Mesothelial cell of epicardium (in vitro differentiated cells): ENCODE measurements at regions not wholly inside any gene's neighbourhood (a gene's known extent, or its start where the extent isn't known, plus 50 kb on each side); places are given as distances from the start of the nearest gene placed in this dataset.

Experiments
- DNase-seq, 2 experiments: peaks; one replicate each; pipeline ENCODE4 v3.0.0; 2021; ENCODE audit warnings: low spot score in 2 of 2; ENCODE audit not compliant: unreplicated experiment in 2 of 2
- H3K27ac Mint-ChIP-seq: 2 replicates; pipeline ENCODE4 v1.8.0; 2021; ENCODE audit warnings: mixed read lengths
- H3K27me3 Mint-ChIP-seq: 2 replicates; pipeline ENCODE4 v1.8.0; 2021; ENCODE audit warnings: low read depth, mixed read lengths
- H3K36me3 Mint-ChIP-seq: 2 replicates; pipeline ENCODE4 v1.8.0; 2021; ENCODE audit warnings: mixed read lengths
- H3K4me1 Mint-ChIP-seq: 2 replicates; pipeline ENCODE4 v1.8.0; 2021; ENCODE audit warnings: mixed read lengths
- H3K4me3 Mint-ChIP-seq: 2 replicates; pipeline ENCODE4 v1.8.0; 2021; ENCODE audit warnings: mild to moderate bottlenecking, moderate library complexity, mixed read lengths
- H3K9me3 Mint-ChIP-seq: 2 replicates; pipeline ENCODE4 v1.8.0; 2021; ENCODE audit warnings: mixed read lengths
- TF ChIP-seq, protein P1 (sequence below): fragments of 200-600 bp; sonication (generic); IDR thresholded peaks from one replicate; pipeline ENCODE4 v1.5.0; 2021; ENCODE audit warnings: antibody characterized with exemption; ENCODE audit not compliant: unreplicated experiment

DNA sequence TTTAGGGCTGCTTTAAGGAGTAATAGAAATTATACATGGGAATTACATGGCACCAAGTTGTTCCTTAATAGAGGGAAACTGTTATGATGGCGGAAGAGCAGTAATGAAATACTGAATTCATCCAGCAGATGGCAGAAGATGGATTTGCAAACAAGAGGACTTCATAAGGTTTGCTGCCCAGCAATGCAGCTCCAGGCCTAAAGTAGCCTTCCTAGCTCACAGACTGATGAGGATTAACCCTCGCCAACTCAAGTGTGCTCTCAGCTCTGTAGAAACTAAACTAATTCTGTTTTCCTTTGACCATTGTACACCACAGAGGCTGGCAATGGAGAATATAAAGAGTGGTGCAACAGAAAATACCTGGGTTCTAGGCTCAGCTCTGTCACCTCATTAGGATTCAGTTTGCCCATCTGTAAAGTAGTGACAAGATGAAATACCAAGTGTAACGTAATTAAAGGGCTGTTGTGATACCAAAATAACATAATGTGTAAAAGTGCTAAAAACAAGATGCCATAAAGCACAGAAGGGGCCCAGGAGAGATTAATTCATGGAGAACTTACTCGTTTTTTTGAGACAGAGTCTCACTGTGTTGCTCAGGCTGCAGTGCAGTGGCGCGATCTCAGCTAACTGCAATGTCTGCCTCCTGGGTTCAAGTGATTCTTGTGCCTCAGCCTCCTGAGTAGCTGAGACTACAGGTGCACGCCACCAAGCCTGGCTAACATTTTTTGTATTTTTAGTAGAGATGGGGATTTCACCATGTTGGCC, 102.4 kb upstream of the SERBP1 start:
- no peak for DNase-seq
- no peaks in the 10 kb centered on the region for H3K27me3 Mint-ChIP-seq
- TF ChIP-seq, protein P1, sequence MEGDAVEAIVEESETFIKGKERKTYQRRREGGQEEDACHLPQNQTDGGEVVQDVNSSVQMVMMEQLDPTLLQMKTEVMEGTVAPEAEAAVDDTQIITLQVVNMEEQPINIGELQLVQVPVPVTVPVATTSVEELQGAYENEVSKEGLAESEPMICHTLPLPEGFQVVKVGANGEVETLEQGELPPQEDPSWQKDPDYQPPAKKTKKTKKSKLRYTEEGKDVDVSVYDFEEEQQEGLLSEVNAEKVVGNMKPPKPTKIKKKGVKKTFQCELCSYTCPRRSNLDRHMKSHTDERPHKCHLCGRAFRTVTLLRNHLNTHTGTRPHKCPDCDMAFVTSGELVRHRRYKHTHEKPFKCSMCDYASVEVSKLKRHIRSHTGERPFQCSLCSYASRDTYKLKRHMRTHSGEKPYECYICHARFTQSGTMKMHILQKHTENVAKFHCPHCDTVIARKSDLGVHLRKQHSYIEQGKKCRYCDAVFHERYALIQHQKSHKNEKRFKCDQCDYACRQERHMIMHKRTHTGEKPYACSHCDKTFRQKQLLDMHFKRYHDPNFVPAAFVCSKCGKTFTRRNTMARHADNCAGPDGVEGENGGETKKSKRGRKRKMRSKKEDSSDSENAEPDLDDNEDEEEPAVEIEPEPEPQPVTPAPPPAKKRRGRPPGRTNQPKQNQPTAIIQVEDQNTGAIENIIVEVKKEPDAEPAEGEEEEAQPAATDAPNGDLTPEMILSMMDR: peak; percentile 85
- H3K9me3 Mint-ChIP-seq: no peaks in the 10 kb centered on the region
- H3K4me3 Mint-ChIP-seq: no peak overlapping the region
- H3K27ac Mint-ChIP-seq: no peak overlapping the region
- peaks cover 13% of the 10 kb centered on the region for H3K4me1 Mint-ChIP-seq
- no peaks in the 10 kb centered on the region for H3K36me3 Mint-ChIP-seq

DNA sequence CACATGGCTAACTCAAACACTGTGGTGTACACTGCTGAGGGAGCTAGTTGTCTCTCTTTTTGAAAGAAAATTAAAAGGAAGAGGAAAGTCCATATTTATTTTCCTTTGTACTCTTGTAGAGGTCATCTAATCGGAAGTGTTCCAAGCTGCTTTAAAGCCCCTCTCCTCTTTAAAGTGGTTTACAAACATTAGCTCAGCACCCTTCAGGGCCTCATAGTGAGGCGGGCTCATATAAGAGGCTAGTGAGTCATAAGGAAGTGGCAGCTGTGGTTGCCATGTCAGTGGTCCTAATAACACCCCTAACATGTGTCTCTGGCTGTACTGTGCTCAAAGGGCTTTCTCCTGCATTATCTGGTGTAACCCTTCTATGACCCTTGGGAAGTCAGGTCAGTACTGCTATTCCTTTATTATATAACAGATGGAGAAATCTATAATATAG, 104.4 kb upstream of the SERBP1 start:
- Mint-ChIP-seq H3K27me3 (no peaks in the 10 kb centered on the region), H3K4me1 (peaks cover 13% of the 10 kb centered on the region), H3K27ac (peak overlapping the region; percentile 66), H3K4me3 (no peak overlapping the region), H3K36me3 (no peaks in the 10 kb centered on the region), H3K9me3 (no peaks in the 10 kb centered on the region)
- no peak for DNase-seq
- TF ChIP-seq, protein P1: no peak

DNA sequence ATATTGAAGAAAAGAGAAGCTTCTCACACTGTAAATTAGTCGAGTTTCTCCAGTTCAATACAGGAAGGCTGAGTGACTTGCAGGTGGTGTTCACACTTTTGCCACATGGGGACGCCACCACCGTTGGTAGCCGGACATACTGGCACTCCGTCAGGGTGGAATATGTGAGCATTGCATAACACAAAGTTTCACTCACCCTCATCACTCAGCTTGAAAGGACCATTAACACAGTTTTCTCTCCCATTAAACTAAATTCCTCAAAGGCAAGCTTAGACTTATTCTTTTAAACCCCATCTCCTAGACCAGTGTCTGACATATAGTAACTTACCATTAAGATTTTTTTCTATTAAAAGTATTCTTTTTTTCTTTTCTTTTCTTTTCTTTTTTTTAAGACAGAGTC, 105.3 kb upstream of the SERBP1 start:
- DNase-seq: peak; percentile 39 to 73
- TF ChIP-seq, protein P1: peak; percentile 92
- no peaks in the 10 kb centered on the region for H3K36me3 Mint-ChIP-seq
- no peak overlapping the region for H3K4me3 Mint-ChIP-seq
- H3K4me1 Mint-ChIP-seq: peaks cover 17% of the 10 kb centered on the region
- H3K27ac Mint-ChIP-seq: no peak overlapping the region
- no peaks in the 10 kb centered on the region for H3K9me3 Mint-ChIP-seq
- no peaks in the 10 kb centered on the region for H3K27me3 Mint-ChIP-seq

DNA sequence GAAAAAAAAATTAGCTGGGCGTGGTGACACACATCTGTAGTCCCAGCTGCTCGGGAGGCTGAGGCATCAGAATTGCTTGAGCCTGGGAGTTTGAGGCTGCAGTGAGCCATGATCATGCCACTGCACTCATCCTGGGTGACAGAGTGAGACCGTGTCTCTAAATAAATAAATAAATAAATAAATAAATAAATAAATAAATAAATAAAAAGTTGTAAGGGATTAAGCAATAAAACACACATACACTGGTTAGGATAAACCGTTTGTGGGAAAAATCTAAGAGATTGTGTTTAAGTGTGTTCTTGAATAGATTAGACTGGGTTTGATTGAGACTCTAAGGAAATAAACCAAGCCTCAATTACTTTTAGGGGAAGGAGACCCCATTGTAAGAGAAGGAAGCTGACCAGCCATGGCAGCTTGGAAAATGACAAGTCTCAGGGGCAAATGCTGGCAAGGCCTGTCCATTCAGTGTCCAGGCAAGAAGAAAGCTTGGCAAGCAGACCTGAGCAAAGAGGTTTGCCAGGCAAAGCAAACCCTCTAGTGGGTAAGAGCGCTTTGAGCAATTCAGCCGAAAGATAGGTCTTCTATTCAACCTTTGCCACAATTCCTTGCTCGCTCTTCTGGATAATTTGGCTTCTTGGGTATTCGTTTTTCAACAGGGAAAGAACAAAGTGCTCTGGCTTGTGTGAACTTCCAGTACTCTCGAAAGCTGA, 106.9 kb upstream of the SERBP1 start:
- Mint-ChIP-seq H3K27me3 (no peaks in the 10 kb centered on the region), H3K27ac (no peak overlapping the region)

DNA sequence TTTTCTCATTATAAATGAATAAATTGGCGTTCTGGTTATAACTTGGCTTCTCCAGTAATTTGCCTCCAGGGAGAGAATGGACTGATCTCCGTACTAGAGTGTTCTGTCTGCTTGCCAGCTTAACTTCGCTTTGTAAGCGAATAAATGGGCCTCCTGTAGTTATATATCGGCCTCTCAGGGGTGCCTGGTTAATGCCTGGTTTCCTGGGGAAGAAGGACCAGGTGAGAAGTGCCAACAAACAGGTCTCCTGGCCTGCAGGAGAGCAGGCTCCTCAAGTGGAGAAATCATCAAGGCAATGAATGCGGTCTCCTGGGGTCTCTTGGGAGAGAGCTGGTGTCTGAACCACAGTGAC, 107.4 kb upstream of the SERBP1 start:
- no peaks in the 10 kb centered on the region for H3K27me3 Mint-ChIP-seq
- H3K9me3 Mint-ChIP-seq: no peaks in the 10 kb centered on the region
- H3K36me3 Mint-ChIP-seq: no peaks in the 10 kb centered on the region
- TF ChIP-seq, protein P1: no peak
- no peak for DNase-seq
- H3K27ac Mint-ChIP-seq: no peak overlapping the region
- peaks cover 17% of the 10 kb centered on the region for H3K4me1 Mint-ChIP-seq
- no peak overlapping the region for H3K4me3 Mint-ChIP-seq

More for the DNA sequence above, 106.9 kb upstream of the SERBP1 start:
- TF ChIP-seq, protein P1: no peak
- Mint-ChIP-seq H3K36me3 (no peaks in the 10 kb centered on the region), H3K4me3 (no peak overlapping the region), H3K4me1 (peaks cover 17% of the 10 kb centered on the region), H3K9me3 (no peaks in the 10 kb centered on the region)
- no peak for DNase-seq
